GM12878 (cell line): ENCODE measurements at regions not wholly inside any gene's neighbourhood (a gene's known extent, or its start where the extent isn't known, plus 50 kb on each side); places are given as distances from the start of the nearest gene placed in this dataset.

Experiments used
- ATAC-seq: fragments of 200-7000 bp; cut with Tn5 transposase; 3 replicates; pipeline ENCODE4 v1.9.1; 2020; ENCODE audit warnings: mild to moderate bottlenecking, moderate library complexity
- BruUV-seq: library from RNA; stranded (reverse); fragments of 400-500 nt; replicated peaks from 2 replicates; lab custom pipeline; 2021; lab: Mats Ljungman, UMichigan
- CTCF ChIA-PET: fragments of 300-600 bp; sonication (Branson Sonifier 250); formaldehyde crosslinking; extraction: SDS; loops from one replicate; lab custom pipeline; 2021; ENCODE audit warnings: inconsistent platforms; lab: Yijun Ruan, JAX
- POLR2A ChIA-PET: fragments of 350-600 bp; formaldehyde crosslinking; extraction: SDS; loops from one replicate; lab custom pipeline; 2021; ENCODE audit warnings: inconsistent platforms; lab: Charles Lee
- RAD21 ChIA-PET: fragments of 300-600 bp; sonication (Branson Sonifier 250); formaldehyde crosslinking; loops from one replicate; lab custom pipeline; 2023; ENCODE audit warnings: antibody characterized with exemption; ENCODE audit not compliant: unreplicated experiment; lab: Charles Lee
- SMC1A ChIA-PET: fragments of 300-600 bp; sonication (Branson Sonifier 250); formaldehyde crosslinking; loops from one replicate; lab custom pipeline; 2023; ENCODE audit not compliant: unreplicated experiment, uncharacterized antibody; lab: Charles Lee
- DNase-seq: peaks from one replicate; pipeline ENCODE4 v3.0.0-alpha.2; 2011; ENCODE audit warnings: low read depth, low spot score
- FAIRE-seq: peaks from 3 replicates; lab custom pipeline; 2011; peaks lifted over from hg19 to GRCh38; lab: Jason Lieb, UNC
- H2AFZ ChIP-seq: 2 replicates; pipeline ENCODE4 v1.6.0; 2011; ENCODE audit warnings: low read depth, low read length, control low read depth; ENCODE audit not compliant: control insufficient read depth
- H3K27ac ChIP-seq: 2 replicates; pipeline ENCODE4 v1.5.1; 2011; ENCODE audit warnings: control low read depth; ENCODE audit not compliant: control insufficient read depth, insufficient read depth
- H3K27me3 ChIP-seq, 2 experiments: replicated peaks in 1 of 2; 2 replicates each; pipeline versions ENCODE4 v1.6.0 to v1.6.1; 2011; ENCODE audit warnings: low read length in 1 of 2; ENCODE audit not compliant: control insufficient read depth in 2 of 2, insufficient read depth in 2 of 2
- H3K36me3 ChIP-seq, 2 experiments: 2 replicates each; pipeline ENCODE4 v1.5.1; 2011; ENCODE audit warnings: low read length in 1 of 2; ENCODE audit not compliant: control insufficient read depth in 2 of 2, insufficient read depth in 2 of 2
- H3K4me1 ChIP-seq: 2 replicates; pipeline ENCODE4 v1.6.1; 2011; ENCODE audit warnings: mild to moderate bottlenecking, low read length, moderate library complexity, mixed read lengths; ENCODE audit not compliant: control insufficient read depth, insufficient read depth
- H3K4me2 ChIP-seq: 2 replicates; pipeline ENCODE4 v1.6.0; 2011; ENCODE audit warnings: control low read depth; ENCODE audit not compliant: control insufficient read depth, insufficient read depth
- H3K4me3 ChIP-seq: fragments of 200-600 bp; sonication (generic); 2 replicates; pipeline ENCODE4 v1.5.1; 2016
- H3K79me2 ChIP-seq: 2 replicates; pipeline ENCODE4 v1.6.0; 2011; ENCODE audit warnings: low read length; ENCODE audit not compliant: control insufficient read depth, insufficient read depth
- H3K9ac ChIP-seq: 2 replicates; pipeline ENCODE4 v1.8.0; 2011; ENCODE audit warnings: low read length, control low read depth, mixed read lengths; ENCODE audit not compliant: control insufficient read depth, insufficient read depth
- H3K9me3 ChIP-seq: replicated peaks from 3 replicates; pipeline ENCODE4 v1.5.1; 2011; ENCODE audit warnings: mild to moderate bottlenecking, low read length; ENCODE audit not compliant: control insufficient read depth, insufficient read depth
- H4K20me1 ChIP-seq: 2 replicates; pipeline ENCODE4 v1.6.0; 2011; ENCODE audit not compliant: control insufficient read depth, insufficient read depth
- BRCA1 ChIP-seq: IDR thresholded peaks from 2 replicates; pipeline ENCODE4 v1.6.1; 2011; ENCODE audit warnings: low read depth, low read length, improper control_type of control experiment
- MEF2B ChIP-seq: fragments of 450-650 bp; IDR thresholded peaks from 2 replicates; pipeline ENCODE4 v1.6.1; 2018; ENCODE audit warnings: mild to moderate bottlenecking, moderate library complexity; ENCODE audit not compliant: partially characterized antibody, poor library complexity, severe bottlenecking
- RCOR1 ChIP-seq: conservative IDR thresholded peaks from 2 replicates; pipeline ENCODE4 v1.6.1; 2012; ENCODE audit warnings: low read depth, low read length, improper control_type of control experiment
- WGBS: methylation state at CpG from one replicate; pipeline ENCODE4 v1.1.6; 2016; ENCODE audit warnings: low lambda C conversion rate; ENCODE audit not compliant: insufficient replicate concordance, insufficient coverage; ENCODE audit errors: missing lambda C conversion rate; 5-methylcytosine and 5-hydroxymethylcytosine counted together
- in situ Hi-C: fragments of 300-500 bp; cut with MboI; formaldehyde crosslinking; loops from 9 replicates; pipeline ENCODE4 v1.14.3; 2018; ENCODE audit warnings: mixed read lengths
- intact Hi-C: fragments of 100-400 bp; cut with micrococcal nuclease; formaldehyde crosslinking; loops from one replicate; pipeline ENCODE4 v1.14.2; 2022; ENCODE audit not compliant: unreplicated experiment
- TF ChIP-seq, protein P1 (sequence below): fragments of 450-650 bp; IDR thresholded peaks from 2 replicates; pipeline ENCODE4 v1.6.1; 2017; ENCODE audit warnings: borderline replicate concordance
- TF ChIP-seq, protein P2 (sequence below): fragments of 450-650 bp; IDR thresholded peaks from 2 replicates; pipeline ENCODE4 v1.6.1; 2017; ENCODE audit warnings: mild to moderate bottlenecking
- TF ChIP-seq, protein P3 (sequence below): fragments of 450-650 bp; formaldehyde crosslinking; IDR thresholded peaks from 2 replicates; pipeline ENCODE4 v1.4.0; 2022; ENCODE audit warnings: mild to moderate bottlenecking, moderate library complexity
- TF ChIP-seq, protein P4 (sequence below): fragments of 150-350 bp; IDR thresholded peaks from 2 replicates; pipeline ENCODE4 v1.6.1; 2016; ENCODE audit warnings: low read depth, low read length
- TF ChIP-seq, protein P5 (sequence below): fragments of 450-650 bp; IDR thresholded peaks from 2 replicates; pipeline ENCODE4 v1.6.1; 2014; ENCODE audit warnings: mild to moderate bottlenecking

DNA sequence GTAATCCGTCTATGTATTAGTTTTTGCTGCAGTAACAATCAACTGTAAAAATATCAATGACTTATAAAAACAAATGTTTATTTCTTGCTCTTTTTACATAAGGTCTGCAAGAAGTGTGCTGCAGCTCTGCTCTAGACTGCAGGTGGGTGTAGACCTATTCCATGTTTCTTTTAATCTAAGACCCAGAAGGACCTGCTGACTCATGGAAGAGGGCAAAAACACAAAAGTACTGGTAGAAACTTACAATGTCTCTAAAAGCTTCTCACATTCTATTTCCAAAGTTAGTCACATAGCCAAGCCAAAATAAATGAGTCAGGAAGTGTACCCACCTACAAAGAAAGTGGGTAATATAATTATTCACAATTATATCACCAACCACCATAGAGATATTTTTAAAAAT lies 435.9 kb upstream of the FAT3 start:
- H3K9ac ChIP-seq: no peak overlapping the region
- no peaks in the 10 kb centered on the region for H3K27me3 ChIP-seq
- SMC1A ChIA-PET: no interaction called here
- CTCF ChIA-PET: no interaction called here
- TF ChIP-seq, protein P1, sequence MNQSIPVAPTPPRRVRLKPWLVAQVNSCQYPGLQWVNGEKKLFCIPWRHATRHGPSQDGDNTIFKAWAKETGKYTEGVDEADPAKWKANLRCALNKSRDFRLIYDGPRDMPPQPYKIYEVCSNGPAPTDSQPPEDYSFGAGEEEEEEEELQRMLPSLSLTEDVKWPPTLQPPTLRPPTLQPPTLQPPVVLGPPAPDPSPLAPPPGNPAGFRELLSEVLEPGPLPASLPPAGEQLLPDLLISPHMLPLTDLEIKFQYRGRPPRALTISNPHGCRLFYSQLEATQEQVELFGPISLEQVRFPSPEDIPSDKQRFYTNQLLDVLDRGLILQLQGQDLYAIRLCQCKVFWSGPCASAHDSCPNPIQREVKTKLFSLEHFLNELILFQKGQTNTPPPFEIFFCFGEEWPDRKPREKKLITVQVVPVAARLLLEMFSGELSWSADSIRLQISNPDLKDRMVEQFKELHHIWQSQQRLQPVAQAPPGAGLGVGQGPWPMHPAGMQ: no peak
- TF ChIP-seq RCOR1 (no peak), BRCA1 (no peak), MEF2B (no peak)
- TF ChIP-seq, protein P2, sequence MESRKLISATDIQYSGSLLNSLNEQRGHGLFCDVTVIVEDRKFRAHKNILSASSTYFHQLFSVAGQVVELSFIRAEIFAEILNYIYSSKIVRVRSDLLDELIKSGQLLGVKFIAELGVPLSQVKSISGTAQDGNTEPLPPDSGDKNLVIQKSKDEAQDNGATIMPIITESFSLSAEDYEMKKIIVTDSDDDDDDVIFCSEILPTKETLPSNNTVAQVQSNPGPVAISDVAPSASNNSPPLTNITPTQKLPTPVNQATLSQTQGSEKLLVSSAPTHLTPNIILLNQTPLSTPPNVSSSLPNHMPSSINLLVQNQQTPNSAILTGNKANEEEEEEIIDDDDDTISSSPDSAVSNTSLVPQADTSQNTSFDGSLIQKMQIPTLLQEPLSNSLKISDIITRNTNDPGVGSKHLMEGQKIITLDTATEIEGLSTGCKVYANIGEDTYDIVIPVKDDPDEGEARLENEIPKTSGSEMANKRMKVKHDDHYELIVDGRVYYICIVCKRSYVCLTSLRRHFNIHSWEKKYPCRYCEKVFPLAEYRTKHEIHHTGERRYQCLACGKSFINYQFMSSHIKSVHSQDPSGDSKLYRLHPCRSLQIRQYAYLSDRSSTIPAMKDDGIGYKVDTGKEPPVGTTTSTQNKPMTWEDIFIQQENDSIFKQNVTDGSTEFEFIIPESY: no peak
- TF ChIP-seq, protein P3, sequence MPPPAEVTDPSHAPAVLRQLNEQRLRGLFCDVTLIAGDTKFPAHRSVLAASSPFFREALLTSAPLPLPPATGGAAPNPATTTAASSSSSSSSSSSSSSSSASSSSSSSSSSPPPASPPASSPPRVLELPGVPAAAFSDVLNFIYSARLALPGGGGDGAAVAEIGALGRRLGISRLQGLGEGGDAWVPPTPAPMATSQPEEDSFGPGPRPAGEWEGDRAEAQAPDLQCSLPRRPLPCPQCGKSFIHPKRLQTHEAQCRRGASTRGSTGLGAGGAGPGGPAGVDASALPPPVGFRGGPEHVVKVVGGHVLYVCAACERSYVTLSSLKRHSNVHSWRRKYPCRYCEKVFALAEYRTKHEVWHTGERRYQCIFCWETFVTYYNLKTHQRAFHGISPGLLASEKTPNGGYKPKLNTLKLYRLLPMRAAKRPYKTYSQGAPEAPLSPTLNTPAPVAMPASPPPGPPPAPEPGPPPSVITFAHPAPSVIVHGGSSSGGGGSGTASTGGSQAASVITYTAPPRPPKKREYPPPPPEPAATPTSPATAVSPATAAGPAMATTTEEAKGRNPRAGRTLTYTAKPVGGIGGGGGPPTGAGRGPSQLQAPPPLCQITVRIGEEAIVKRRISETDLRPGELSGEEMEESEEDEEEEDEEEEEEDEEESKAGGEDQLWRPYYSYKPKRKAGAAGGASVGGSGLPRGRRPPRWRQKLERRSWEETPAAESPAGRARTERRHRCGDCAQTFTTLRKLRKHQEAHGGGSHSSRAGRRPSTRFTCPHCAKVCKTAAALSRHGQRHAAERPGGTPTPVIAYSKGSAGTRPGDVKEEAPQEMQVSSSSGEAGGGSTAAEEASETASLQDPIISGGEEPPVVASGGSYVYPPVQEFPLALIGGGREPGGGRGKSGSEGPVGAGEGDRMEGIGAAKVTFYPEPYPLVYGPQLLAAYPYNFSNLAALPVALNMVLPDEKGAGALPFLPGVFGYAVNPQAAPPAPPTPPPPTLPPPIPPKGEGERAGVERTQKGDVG (CRISPR knock-in tag): no peak
- TF ChIP-seq, protein P4, sequence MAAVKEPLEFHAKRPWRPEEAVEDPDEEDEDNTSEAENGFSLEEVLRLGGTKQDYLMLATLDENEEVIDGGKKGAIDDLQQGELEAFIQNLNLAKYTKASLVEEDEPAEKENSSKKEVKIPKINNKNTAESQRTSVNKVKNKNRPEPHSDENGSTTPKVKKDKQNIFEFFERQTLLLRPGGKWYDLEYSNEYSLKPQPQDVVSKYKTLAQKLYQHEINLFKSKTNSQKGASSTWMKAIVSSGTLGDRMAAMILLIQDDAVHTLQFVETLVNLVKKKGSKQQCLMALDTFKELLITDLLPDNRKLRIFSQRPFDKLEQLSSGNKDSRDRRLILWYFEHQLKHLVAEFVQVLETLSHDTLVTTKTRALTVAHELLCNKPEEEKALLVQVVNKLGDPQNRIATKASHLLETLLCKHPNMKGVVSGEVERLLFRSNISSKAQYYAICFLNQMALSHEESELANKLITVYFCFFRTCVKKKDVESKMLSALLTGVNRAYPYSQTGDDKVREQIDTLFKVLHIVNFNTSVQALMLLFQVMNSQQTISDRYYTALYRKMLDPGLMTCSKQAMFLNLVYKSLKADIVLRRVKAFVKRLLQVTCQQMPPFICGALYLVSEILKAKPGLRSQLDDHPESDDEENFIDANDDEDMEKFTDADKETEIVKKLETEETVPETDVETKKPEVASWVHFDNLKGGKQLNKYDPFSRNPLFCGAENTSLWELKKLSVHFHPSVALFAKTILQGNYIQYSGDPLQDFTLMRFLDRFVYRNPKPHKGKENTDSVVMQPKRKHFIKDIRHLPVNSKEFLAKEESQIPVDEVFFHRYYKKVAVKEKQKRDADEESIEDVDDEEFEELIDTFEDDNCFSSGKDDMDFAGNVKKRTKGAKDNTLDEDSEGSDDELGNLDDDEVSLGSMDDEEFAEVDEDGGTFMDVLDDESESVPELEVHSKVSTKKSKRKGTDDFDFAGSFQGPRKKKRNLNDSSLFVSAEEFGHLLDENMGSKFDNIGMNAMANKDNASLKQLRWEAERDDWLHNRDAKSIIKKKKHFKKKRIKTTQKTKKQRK: no peak
- TF ChIP-seq, protein P5, sequence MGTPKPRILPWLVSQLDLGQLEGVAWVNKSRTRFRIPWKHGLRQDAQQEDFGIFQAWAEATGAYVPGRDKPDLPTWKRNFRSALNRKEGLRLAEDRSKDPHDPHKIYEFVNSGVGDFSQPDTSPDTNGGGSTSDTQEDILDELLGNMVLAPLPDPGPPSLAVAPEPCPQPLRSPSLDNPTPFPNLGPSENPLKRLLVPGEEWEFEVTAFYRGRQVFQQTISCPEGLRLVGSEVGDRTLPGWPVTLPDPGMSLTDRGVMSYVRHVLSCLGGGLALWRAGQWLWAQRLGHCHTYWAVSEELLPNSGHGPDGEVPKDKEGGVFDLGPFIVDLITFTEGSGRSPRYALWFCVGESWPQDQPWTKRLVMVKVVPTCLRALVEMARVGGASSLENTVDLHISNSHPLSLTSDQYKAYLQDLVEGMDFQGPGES: no peak
- H2AFZ ChIP-seq: no peak overlapping the region
- intact Hi-C loops: no loop called here
- no peaks in the 10 kb centered on the region for H3K9me3 ChIP-seq
- H3K4me1 ChIP-seq: no peaks in the 10 kb centered on the region
- no peak overlapping the region for H3K27ac ChIP-seq
- POLR2A ChIA-PET: no interaction called here
- H3K36me3 ChIP-seq: no peaks in the 10 kb centered on the region
- WGBS: 4% methylated on average over 1 of the region's 1 CpG
- RAD21 ChIA-PET: no interaction called here
- in situ Hi-C loops: no loop called here
- H4K20me1 ChIP-seq: no peaks in the 10 kb centered on the region
- DNase-seq (no peak), ATAC-seq (no peak), FAIRE-seq (no peak)
- no peaks in the 10 kb centered on the region for H3K79me2 ChIP-seq
- H3K4me3 ChIP-seq: no peak overlapping the region
- no TSS peak for BruUV-seq
- H3K4me2 ChIP-seq: no peak overlapping the region
